Mucosa of descending colon (tissue), 3 donors: ENCODE measurements at regions not wholly inside any gene's neighbourhood (a gene's known extent, or its start where the extent isn't known, plus 50 kb on each side); places are given as distances from the start of the nearest gene placed in this dataset.

Source experiments
- ATAC-seq: fragments of 200-7000 bp; cut with Tn5 transposase; one replicate; pipeline ENCODE4 v1.9.1; 2020; ENCODE audit warnings: mild to moderate bottlenecking, moderate library complexity
- DNase-seq, 3 donors: peaks; one replicate each; pipeline ENCODE4 v3.0.0-alpha.2; 2020
- H3K36me3 ChIP-seq: fragments of 200-600 bp; one replicate; pipeline ENCODE4 v1.8.0; 2021; ENCODE audit warnings: low read depth, mild to moderate bottlenecking
- H3K4me1 ChIP-seq: fragments of 200-600 bp; one replicate; pipeline ENCODE4 v1.8.0; 2021; ENCODE audit warnings: low read depth, mild to moderate bottlenecking
- H3K4me3 ChIP-seq: fragments of 200-600 bp; one replicate; pipeline ENCODE4 v1.8.0; 2021; ENCODE audit warnings: mild to moderate bottlenecking
- H3K9me3 ChIP-seq: fragments of 200-600 bp; one replicate; pipeline ENCODE4 v1.8.0; 2021; ENCODE audit warnings: mild to moderate bottlenecking
- intact Hi-C, 2 donors: fragments of 100-400 bp; cut with DNase I in 1 of 2; cut with micrococcal nuclease in 1 of 2; formaldehyde crosslinking; loops; one replicate each; pipeline versions ENCODE4 v1.11.0 to v1.11.1; 2022; cut with DNase I, micrococcal nuclease
- TF ChIP-seq, protein P1 (sequence below): fragments of 200-600 bp; IDR thresholded peaks from one replicate; pipeline ENCODE4 v1.8.0; 2022; ENCODE audit warnings: antibody characterized with exemption, mild to moderate bottlenecking
- donor health status: DM: no; HTN: no; CAD: no; lungs with moderate emphysema.
- donor health status: DM: no; HTN: no; CAD: no.
- donor health status: DM: no; HTN: yes; CAD: no.

DNA sequence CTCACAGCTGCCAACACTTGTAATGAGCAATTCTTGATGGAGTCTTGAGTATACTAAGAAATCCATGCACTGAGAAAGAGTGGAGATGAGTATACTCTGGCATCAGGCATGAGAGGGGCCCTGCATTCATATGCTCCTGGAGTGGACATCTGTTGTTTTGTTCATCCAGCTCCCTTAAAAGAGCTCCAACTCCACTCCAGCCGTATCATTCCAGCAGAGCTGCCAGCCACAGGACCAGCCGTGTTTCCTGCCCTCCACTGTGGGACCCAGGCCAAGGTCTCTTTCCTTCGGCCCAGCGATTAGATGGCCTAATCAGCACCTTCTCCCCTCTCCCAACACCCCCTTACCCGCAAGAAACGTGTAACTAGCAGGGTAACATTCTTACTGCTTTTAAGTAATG, 144.5 kb downstream of the OMA1 start:
- TF ChIP-seq, protein P1, sequence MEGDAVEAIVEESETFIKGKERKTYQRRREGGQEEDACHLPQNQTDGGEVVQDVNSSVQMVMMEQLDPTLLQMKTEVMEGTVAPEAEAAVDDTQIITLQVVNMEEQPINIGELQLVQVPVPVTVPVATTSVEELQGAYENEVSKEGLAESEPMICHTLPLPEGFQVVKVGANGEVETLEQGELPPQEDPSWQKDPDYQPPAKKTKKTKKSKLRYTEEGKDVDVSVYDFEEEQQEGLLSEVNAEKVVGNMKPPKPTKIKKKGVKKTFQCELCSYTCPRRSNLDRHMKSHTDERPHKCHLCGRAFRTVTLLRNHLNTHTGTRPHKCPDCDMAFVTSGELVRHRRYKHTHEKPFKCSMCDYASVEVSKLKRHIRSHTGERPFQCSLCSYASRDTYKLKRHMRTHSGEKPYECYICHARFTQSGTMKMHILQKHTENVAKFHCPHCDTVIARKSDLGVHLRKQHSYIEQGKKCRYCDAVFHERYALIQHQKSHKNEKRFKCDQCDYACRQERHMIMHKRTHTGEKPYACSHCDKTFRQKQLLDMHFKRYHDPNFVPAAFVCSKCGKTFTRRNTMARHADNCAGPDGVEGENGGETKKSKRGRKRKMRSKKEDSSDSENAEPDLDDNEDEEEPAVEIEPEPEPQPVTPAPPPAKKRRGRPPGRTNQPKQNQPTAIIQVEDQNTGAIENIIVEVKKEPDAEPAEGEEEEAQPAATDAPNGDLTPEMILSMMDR = no peak
- intact Hi-C loops = no loop called here
- ATAC-seq = no peak
- no peaks in the 10 kb centered on the region for H3K4me1 ChIP-seq
- no peak for DNase-seq
- no peaks in the 10 kb centered on the region for H3K9me3 ChIP-seq
- H3K4me3 ChIP-seq = no peak overlapping the region
- H3K36me3 ChIP-seq = no peaks in the 10 kb centered on the region

DNA sequence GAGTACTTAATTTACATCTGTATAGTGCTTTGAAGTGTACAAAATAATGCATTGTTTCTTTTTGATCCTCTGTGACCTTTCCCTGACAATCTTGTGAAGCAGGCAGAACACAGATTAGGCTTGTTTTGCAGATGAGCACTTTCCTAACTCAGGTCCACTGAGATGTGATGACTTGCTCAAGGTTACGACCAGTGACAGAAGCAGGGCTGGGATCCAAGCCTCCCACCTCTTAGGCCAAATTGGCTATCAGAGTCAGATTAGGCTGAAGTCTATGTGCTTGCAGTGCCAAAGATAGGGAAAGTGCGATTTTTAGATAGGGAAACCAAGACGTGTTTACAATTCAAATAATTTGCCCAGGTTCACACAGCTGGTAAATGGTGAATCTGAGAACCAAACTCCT, 147.3 kb downstream of the OMA1 start:
- ATAC-seq (no peak), DNase-seq (no peak)
- Histone ChIP-seq H3K4me1 (no peaks in the 10 kb centered on the region), H3K36me3 (no peaks in the 10 kb centered on the region), H3K9me3 (no peaks in the 10 kb centered on the region), H3K4me3 (no peak overlapping the region)
- intact Hi-C loops = no loop called here
- TF ChIP-seq, protein P1 = no peak

DNA sequence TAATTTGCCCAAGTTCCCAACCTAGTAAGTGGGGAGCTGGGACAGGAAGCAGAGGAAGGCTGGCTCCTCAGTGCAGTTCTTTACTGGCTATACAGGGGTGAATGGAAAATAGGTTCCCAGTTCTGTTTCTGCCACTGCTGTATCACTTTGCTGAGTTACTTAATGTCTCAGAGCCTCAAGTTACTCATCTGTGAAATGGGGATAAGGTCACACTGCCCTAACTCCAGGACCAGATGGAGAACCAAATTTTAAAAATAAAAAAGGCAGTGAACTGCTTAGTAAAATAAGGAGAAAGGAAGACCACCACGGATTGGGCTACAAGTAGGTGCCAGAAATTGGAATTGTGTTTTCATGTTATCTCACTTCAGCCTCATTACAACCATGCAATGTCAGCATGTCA, 147.8 kb downstream of the OMA1 start:
- intact Hi-C loops = no loop called here
- no peak for DNase-seq
- Histone ChIP-seq H3K4me3 (no peak overlapping the region), H3K36me3 (no peaks in the 10 kb centered on the region), H3K9me3 (no peaks in the 10 kb centered on the region), H3K4me1 (no peaks in the 10 kb centered on the region)
- TF ChIP-seq, protein P1 = no peak
- no peak for ATAC-seq

DNA sequence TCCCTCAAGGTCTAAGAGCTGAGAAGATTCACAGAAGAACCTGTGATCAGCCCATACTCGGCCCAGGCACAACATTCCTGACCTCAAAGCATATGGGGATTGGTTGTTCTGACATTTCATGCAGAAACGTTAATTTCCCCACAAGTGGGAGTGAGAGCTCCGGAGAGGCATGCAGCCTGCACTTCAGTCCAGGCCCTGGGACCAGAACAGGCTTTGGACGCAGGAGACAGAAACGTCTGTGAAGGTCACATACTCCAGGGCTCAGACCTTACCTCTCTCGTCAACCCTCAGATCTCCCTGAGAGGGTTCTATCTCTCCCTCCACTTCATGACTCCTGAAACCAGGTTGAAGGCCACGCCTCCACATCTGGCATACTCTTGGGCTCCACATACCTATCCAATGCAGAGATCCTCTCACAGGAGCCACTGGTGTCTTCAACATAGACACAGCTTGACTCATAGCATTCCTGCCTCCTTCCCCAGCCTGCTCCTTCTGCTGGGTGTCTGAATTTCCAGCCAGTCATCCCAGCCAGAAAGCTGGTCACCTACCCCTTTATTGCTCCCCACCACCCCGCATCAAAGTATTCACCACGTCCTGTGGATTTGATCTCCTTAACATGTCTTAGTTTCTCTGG, 149.2 kb downstream of the OMA1 start:
- Histone ChIP-seq H3K9me3 (no peaks in the 10 kb centered on the region), H3K4me3 (no peak overlapping the region), H3K4me1 (no peaks in the 10 kb centered on the region), H3K36me3 (no peaks in the 10 kb centered on the region)
- DNase-seq = no peak
- intact Hi-C loops = no loop called here
- no peak for ATAC-seq
- TF ChIP-seq, protein P1 = no peak

DNA sequence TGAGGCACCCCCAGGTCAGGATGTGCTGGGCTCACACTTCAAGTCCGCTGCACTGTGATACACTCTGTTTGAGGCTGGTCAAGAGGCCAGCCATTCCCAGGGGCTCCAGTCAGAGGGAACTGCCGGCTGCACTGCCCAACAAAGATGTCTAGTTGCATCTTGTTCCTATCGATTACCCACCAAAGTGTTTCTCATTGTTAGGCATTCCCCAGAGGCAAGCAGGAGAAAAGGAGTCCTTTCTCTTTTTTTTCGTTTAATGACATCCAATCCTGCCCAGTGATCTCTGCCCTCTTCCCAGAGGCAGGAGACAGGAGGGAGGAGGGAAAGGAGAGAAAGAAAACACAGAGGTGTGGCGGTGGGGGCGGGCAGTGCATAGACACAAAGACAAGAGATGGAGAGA, 150.4 kb downstream of the OMA1 start:
- Histone ChIP-seq H3K4me1 (no peaks in the 10 kb centered on the region), H3K4me3 (no peak overlapping the region), H3K9me3 (no peaks in the 10 kb centered on the region), H3K36me3 (no peaks in the 10 kb centered on the region)
- TF ChIP-seq, protein P1 = no peak
- no peak for ATAC-seq
- intact Hi-C loops = no loop called here
- DNase-seq = no peak

DNA sequence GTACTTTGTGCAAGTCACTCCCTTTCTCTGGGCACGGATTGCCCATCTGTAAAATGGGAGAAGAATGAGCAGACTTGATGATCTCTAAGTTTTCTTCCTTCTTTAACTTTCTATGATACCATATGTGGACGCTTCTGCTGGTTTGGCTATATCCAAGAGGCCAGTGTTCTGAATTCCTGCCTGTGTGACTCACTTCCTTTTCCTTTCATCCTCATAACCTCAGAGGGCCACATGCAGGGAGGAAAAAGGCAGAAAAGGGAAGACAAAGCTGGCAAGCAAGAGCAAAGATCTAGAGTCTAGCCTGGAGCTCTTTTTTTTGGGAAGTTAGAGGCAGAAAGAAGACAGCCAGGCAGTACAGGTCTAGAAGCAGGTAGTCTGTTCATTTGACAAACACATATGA, 151.2 kb downstream of the OMA1 start:
- Histone ChIP-seq H3K4me3 (no peak overlapping the region), H3K9me3 (no peaks in the 10 kb centered on the region), H3K36me3 (no peaks in the 10 kb centered on the region), H3K4me1 (no peaks in the 10 kb centered on the region)
- TF ChIP-seq, protein P1 = no peak
- ATAC-seq (no peak), DNase-seq (no peak)
- intact Hi-C loops = no loop called here
